Erythroblast (primary cell): ENCODE measurements at regions not wholly inside any gene's neighbourhood (a gene's known extent, or its start where the extent isn't known, plus 50 kb on each side); places are given as distances from the start of the nearest gene placed in this dataset.

ENCODE experiments used
- GATA1 ChIP-seq: IDR thresholded peaks from 2 replicates; pipeline ENCODE4 v1.6.1; 2011; ENCODE audit warnings: low read depth, mild to moderate bottlenecking, control low read depth, low read length, moderate library complexity
- POLR2A ChIP-seq: IDR thresholded peaks from 2 replicates; pipeline ENCODE4 v1.6.1; 2011; ENCODE audit warnings: mild to moderate bottlenecking, low read length

DNA sequence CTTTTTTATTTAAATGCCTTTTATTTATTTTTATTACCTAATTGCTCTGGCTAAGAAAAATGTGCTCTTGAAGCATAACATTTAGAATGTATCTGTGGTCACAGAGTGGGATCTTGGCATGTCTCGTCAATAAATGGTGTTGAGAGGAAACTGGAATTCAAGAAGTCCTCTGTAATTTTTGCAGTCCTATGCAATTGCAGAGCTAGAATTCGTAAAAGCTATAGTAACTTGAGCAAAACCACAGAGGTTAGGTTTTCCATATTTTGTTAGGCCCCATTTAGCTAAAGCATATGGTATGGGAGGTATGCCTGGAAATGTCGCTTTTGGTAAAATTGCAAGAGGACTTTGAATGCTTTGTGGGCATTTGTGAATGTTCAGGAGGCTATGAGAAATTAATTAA lies 466.7 kb upstream of the NFIA start:
- no peak for TF ChIP-seq POLR2A
- no peak for TF ChIP-seq GATA1
